ENCODE measurements at regions not wholly inside any gene's neighbourhood (a gene's known extent, or its start where the extent isn't known, plus 50 kb on each side); places are given as distances from the start of the nearest gene placed in this dataset.

DNA sequence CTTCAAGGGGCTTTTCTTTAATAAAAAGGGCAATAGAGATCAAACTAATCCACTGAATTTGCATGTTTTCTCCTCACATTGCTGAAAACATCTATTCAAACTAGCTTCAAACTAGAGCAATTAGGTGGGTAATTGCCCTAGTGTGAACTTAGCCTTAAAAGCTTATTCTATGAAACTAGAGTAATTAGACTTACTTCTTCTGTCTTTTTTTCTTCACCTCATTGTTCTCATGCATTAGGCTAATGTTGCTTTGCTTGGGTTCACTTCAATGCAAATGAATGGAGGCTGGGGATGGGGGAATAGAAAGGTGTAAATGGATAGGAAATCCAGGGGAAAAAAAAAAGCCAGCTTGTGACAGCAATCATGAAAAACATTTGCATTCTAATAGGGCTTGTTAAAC is 414.8 kb upstream of the LMO3 start:
- TF ChIP-seq CTCF (IDR thresholded peaks at IDR 0.05) (no peak), EZH2 (IDR thresholded peaks at IDR 0.05; ENCODE audit: borderline replicate concordance, insufficient read depth, low read depth, low read length, poor library complexity, severe bottlenecking) (no peak)
- Mint-ChIP-seq H3K9me3 (ENCODE audit: insufficient read depth) (peaks cover 4% of the 10 kb centered on the region), H3K4me3 (no peak overlapping the region), H3K27ac (no peak overlapping the region), H3K4me1 (no peaks in the 10 kb centered on the region), H3K27me3 (no peaks in the 10 kb centered on the region)
- Histone ChIP-seq H3K4me3 (ENCODE audit: control extremely low read depth in 1 of 5, extremely low read depth in 1 of 5, insufficient read depth in 1 of 5, low read depth in 2 of 5, low read length in 4 of 5) (no peak overlapping the region), H3K36me3 (replicated peaks in 1 of 2; ENCODE audit: control extremely low read depth in 1 of 2, control insufficient read depth in 1 of 2, extremely low read depth in 1 of 2, insufficient read depth in 2 of 2, low read length in 1 of 2) (no peaks in the 10 kb centered on the region), H3K4me1 (ENCODE audit: control insufficient read depth in 2 of 2, insufficient read depth in 2 of 2, low read length in 2 of 2) (no peaks in the 10 kb centered on the region), H3K9ac (ENCODE audit: low read length) (no peak overlapping the region), H3K27ac (ENCODE audit: low read length in 2 of 2) (no peak overlapping the region), H3K4me2 (replicated peaks; ENCODE audit: low read depth, low read length, poor library complexity, severe bottlenecking) (no peak overlapping the region), H3K27me3 (replicated peaks in 1 of 4; ENCODE audit: control extremely low read depth in 1 of 4, control insufficient read depth in 3 of 4, insufficient read depth in 4 of 4, low read length in 3 of 4) (no peaks in the 10 kb centered on the region), H2AFZ (ENCODE audit: insufficient read depth, low read depth, low read length, poor library complexity, severe bottlenecking) (no peak overlapping the region), H3K9me3 (ENCODE audit: control extremely low read depth in 1 of 3, control insufficient read depth in 2 of 3, insufficient read depth in 1 of 3, low read length in 2 of 3) (peaks cover 0 to 7% (median 0%) of the 10 kb centered on the region in 3 donors), H4K20me1 (ENCODE audit: control insufficient read depth, insufficient read depth, low read length, poor library complexity, severe bottlenecking) (no peaks in the 10 kb centered on the region), H3K79me2 (ENCODE audit: control insufficient read depth, insufficient read depth, low read length) (no peaks in the 10 kb centered on the region)
- ChIA-PET CTCF (interaction anchor here (0.5 kb wide), 1 partner anchor 13 kb away, joined by 3 read pairs; no protein-coding TSS in a partner anchor), POLR2A (no interaction called here)
- ATAC-seq (ENCODE audit: low read depth): no peak
- no peak for DNase-seq
- intact Hi-C loops (cut with micrococcal nuclease): no loop called here

- no peak overlapping the region for H3K4me3 ChIP-seq (ENCODE audit: control extremely low read depth in 1 of 5, extremely low read depth in 1 of 5, insufficient read depth in 1 of 5, low read depth in 2 of 5, low read length in 4 of 5)
- Mint-ChIP-seq H3K9me3 (ENCODE audit: insufficient read depth) (peaks cover 4% of the 10 kb centered on the region), H3K27me3 (no peaks in the 10 kb centered on the region), H3K4me1 (no peaks in the 10 kb centered on the region), H3K4me3 (no peak overlapping the region), H3K27ac (no peak overlapping the region)
- WGBS (ENCODE audit: insufficient coverage): no CpG with 5 or more reads among the region's 3 CpGs
- intact Hi-C loops (cut with micrococcal nuclease): no loop called here
- no peak overlapping the region for H3K4me2 ChIP-seq (replicated peaks; ENCODE audit: low read depth, low read length, poor library complexity, severe bottlenecking)
- H3K27me3 ChIP-seq (replicated peaks in 1 of 4; ENCODE audit: control extremely low read depth in 1 of 4, control insufficient read depth in 3 of 4, insufficient read depth in 4 of 4, low read length in 3 of 4): no peaks in the 10 kb centered on the region
- ChIA-PET CTCF (no interaction called here), POLR2A (no interaction called here)
- H3K27ac ChIP-seq (ENCODE audit: low read length in 2 of 2): no peak overlapping the region
- no peaks in the 10 kb centered on the region for H4K20me1 ChIP-seq (ENCODE audit: control insufficient read depth, insufficient read depth, low read length, poor library complexity, severe bottlenecking)
- H3K36me3 ChIP-seq (replicated peaks in 1 of 2; ENCODE audit: control extremely low read depth in 1 of 2, control insufficient read depth in 1 of 2, extremely low read depth in 1 of 2, insufficient read depth in 2 of 2, low read length in 1 of 2): no peaks in the 10 kb centered on the region
- H3K9ac ChIP-seq (ENCODE audit: low read length): no peak overlapping the region
- H3K9me3 ChIP-seq (ENCODE audit: control extremely low read depth in 1 of 3, control insufficient read depth in 2 of 3, insufficient read depth in 1 of 3, low read length in 2 of 3): peaks cover 0 to 9% (median 0%) of the 10 kb centered on the region in 3 donors
- no peak overlapping the region for H2AFZ ChIP-seq (ENCODE audit: insufficient read depth, low read depth, low read length, poor library complexity, severe bottlenecking)
- ATAC-seq (ENCODE audit: low read depth) (no peak), DNase-seq (no peak)
- no peaks in the 10 kb centered on the region for H3K79me2 ChIP-seq (ENCODE audit: control insufficient read depth, insufficient read depth, low read length)
- TF ChIP-seq CTCF (IDR thresholded peaks at IDR 0.05): no peak
- no peak for TF ChIP-seq EZH2 (IDR thresholded peaks at IDR 0.05; ENCODE audit: borderline replicate concordance, insufficient read depth, low read depth, low read length, poor library complexity, severe bottlenecking)
- no peaks in the 10 kb centered on the region for H3K4me1 ChIP-seq (ENCODE audit: control insufficient read depth in 2 of 2, insufficient read depth in 2 of 2, low read length in 2 of 2)
These were observed 411.4 kb upstream of the LMO3 start for GRCh38 chr12:17017402-17017801.

All from B cell (primary cell).